ENCODE measurements at regions not wholly inside any gene's neighbourhood (a gene's known extent, or its start where the extent isn't known, plus 50 kb on each side); places are given as distances from the start of the nearest gene placed in this dataset.

GRCh38 chr2:209102319-209102718, 321.5 kb upstream of the MAP2 start:
- Histone ChIP-seq H3K27me3 (no peaks in the 10 kb centered on the region), H3K4me1 (no peaks in the 10 kb centered on the region), H3K4me3 (no peak overlapping the region), H3K9me3 (no peaks in the 10 kb centered on the region), H3K27ac (no peak overlapping the region), H3K36me3 (no peaks in the 10 kb centered on the region)
- DNase-seq (ENCODE audit: low spot score) = no peak
- no peak for TF ChIP-seq CTCF (IDR thresholded peaks at IDR 0.05)

GRCh38 chr2:209113026-209113425, 310.8 kb upstream of the MAP2 start:
- no peak overlapping the region for H3K27ac ChIP-seq
- no peak for TF ChIP-seq CTCF (IDR thresholded peaks at IDR 0.05)
- no peaks in the 10 kb centered on the region for H3K27me3 ChIP-seq
- no peak overlapping the region for H3K4me3 ChIP-seq
- H3K9me3 ChIP-seq = no peaks in the 10 kb centered on the region
- H3K4me1 ChIP-seq = no peaks in the 10 kb centered on the region
- no peak for DNase-seq (ENCODE audit: low spot score)
- no peaks in the 10 kb centered on the region for H3K36me3 ChIP-seq

GRCh38 chr2:209114588-209115240, 309.1 kb upstream of the MAP2 start:
- no peaks in the 10 kb centered on the region for H3K27me3 ChIP-seq
- no peak overlapping the region for H3K4me3 ChIP-seq
- no peaks in the 10 kb centered on the region for H3K36me3 ChIP-seq
- TF ChIP-seq CTCF (IDR thresholded peaks at IDR 0.05) = no peak
- H3K27ac ChIP-seq = no peak overlapping the region
- no peaks in the 10 kb centered on the region for H3K9me3 ChIP-seq
- H3K4me1 ChIP-seq = no peaks in the 10 kb centered on the region
- no peak for DNase-seq (ENCODE audit: low spot score)

GRCh38 chr2:209121691-209122090, 302.2 kb upstream of the MAP2 start:
- no peak for DNase-seq (ENCODE audit: low spot score)
- Histone ChIP-seq H3K27ac (no peak overlapping the region), H3K27me3 (no peaks in the 10 kb centered on the region), H3K9me3 (no peaks in the 10 kb centered on the region), H3K36me3 (no peaks in the 10 kb centered on the region), H3K4me1 (no peaks in the 10 kb centered on the region), H3K4me3 (no peak overlapping the region)
- no peak for TF ChIP-seq CTCF (IDR thresholded peaks at IDR 0.05)

- H3K27ac ChIP-seq = no peak overlapping the region
- H3K9me3 ChIP-seq = no peaks in the 10 kb centered on the region
- no peaks in the 10 kb centered on the region for H3K27me3 ChIP-seq
- no peak for TF ChIP-seq CTCF (IDR thresholded peaks at IDR 0.05)
- DNase-seq (ENCODE audit: low spot score) = no peak
- no peaks in the 10 kb centered on the region for H3K36me3 ChIP-seq
- H3K4me1 ChIP-seq = no peaks in the 10 kb centered on the region
- H3K4me3 ChIP-seq = no peak overlapping the region
Measured at GRCh38 chr2:209125291-209125690, 298.6 kb upstream of the MAP2 start.

GRCh38 chr2:209138079-209138478, 285.8 kb upstream of the MAP2 start:
- H3K9me3 ChIP-seq = no peaks in the 10 kb centered on the region
- no peaks in the 10 kb centered on the region for H3K4me1 ChIP-seq
- H3K4me3 ChIP-seq = no peak overlapping the region
- no peak overlapping the region for H3K27ac ChIP-seq
- no peak for TF ChIP-seq CTCF (IDR thresholded peaks at IDR 0.05)
- no peak for DNase-seq (ENCODE audit: low spot score)
- no peaks in the 10 kb centered on the region for H3K36me3 ChIP-seq
- H3K27me3 ChIP-seq = no peaks in the 10 kb centered on the region
